HT-29 (cell line): ENCODE measurements at regions not wholly inside any gene's neighbourhood (a gene's known extent, or its start where the extent isn't known, plus 50 kb on each side); places are given as distances from the start of the nearest gene placed in this dataset.
"Not testable (repeated sequence)": the region's sequence is repeated elsewhere in the genome, so short reads cannot be mapped to it uniquely, and the experiment has no call there.

Source experiments
- DNase-seq: peaks from one replicate; pipeline ENCODE4 v3.0.0-alpha.2; 2015; ENCODE audit warnings: low spot score

GRCh38 chr14:99025418-99025817 is 246.6 kb downstream of the BCL11B start:
- DNase-seq: no peak

- DNase-seq: no peak
Observed at GRCh38 chr14:99026471-99026870, 245.5 kb downstream of the BCL11B start.

- DNase-seq: no peak
Observed at GRCh38 chr14:99028041-99028440, 244.0 kb downstream of the BCL11B start.

- DNase-seq: no peak
Observed at GRCh38 chr14:99028521-99028920, 243.5 kb downstream of the BCL11B start.

- no peak for DNase-seq
Observed at GRCh38 chr14:99029145-99029915, 242.7 kb downstream of the BCL11B start.

GRCh38 chr14:99029916-99030305 is 242.1 kb downstream of the BCL11B start:
- DNase-seq: no peak

- no peak for DNase-seq
Observed at GRCh38 chr14:99030454-99030853, 241.5 kb downstream of the BCL11B start.

GRCh38 chr14:99032759-99033158 is 239.2 kb downstream of the BCL11B start:
- no peak for DNase-seq

GRCh38 chr14:99033951-99034350 is 238.0 kb downstream of the BCL11B start:
- no peak for DNase-seq

GRCh38 chr14:99034711-99035171 is 237.3 kb downstream of the BCL11B start:
- DNase-seq: no peak

- DNase-seq: peak; percentile 3
Observed at GRCh38 chr14:99035268-99035667, 236.7 kb downstream of the BCL11B start.

GRCh38 chr14:99035712-99036610 is 236.0 kb downstream of the BCL11B start:
- DNase-seq: peak; percentile 48

- no peak for DNase-seq
Observed at GRCh38 chr14:99036611-99037293, 235.2 kb downstream of the BCL11B start.

- DNase-seq: not testable (repeated sequence)
Observed at GRCh38 chr14:99037326-99037725, 234.7 kb downstream of the BCL11B start.

GRCh38 chr14:99037777-99038430 is 234.1 kb downstream of the BCL11B start:
- DNase-seq: no peak

GRCh38 chr14:99038431-99038820 is 233.6 kb downstream of the BCL11B start:
- DNase-seq: no peak

GRCh38 chr14:99039331-99040041 is 232.5 kb downstream of the BCL11B start:
- DNase-seq: no peak

GRCh38 chr14:99040052-99040451 is 231.9 kb downstream of the BCL11B start:
- DNase-seq: no peak

GRCh38 chr14:99040711-99041110 is 231.3 kb downstream of the BCL11B start:
- no peak for DNase-seq

GRCh38 chr14:99041141-99041819 is 230.7 kb downstream of the BCL11B start:
- DNase-seq: no peak
